Esophagus squamous epithelium (tissue), 4 donors: ENCODE measurements at regions not wholly inside any gene's neighbourhood (a gene's known extent, or its start where the extent isn't known, plus 50 kb on each side); places are given as distances from the start of the nearest gene placed in this dataset.

Source experiments
- POLR2A ChIP-seq, 4 donors: fragments of 450-650 bp; IDR thresholded peaks; one replicate each; pipeline ENCODE4 v1.6.1; 2017; ENCODE audit warnings: antibody characterized with exemption in 4 of 4, mild to moderate bottlenecking in 4 of 4, moderate library complexity in 3 of 4
- TF ChIP-seq, protein P1 (sequence below), 6 experiments: fragments of 450-650 bp in 4 of 6; fragments of 200-600 bp in 2 of 6; sonication (generic) in 2 of 6; IDR thresholded peaks; one replicate each; pipeline ENCODE4 v1.5.1; 2016 to 2019; ENCODE audit warnings: antibody characterized with exemption in 6 of 6, mild to moderate bottlenecking in 4 of 6, moderate library complexity in 4 of 6

DNA sequence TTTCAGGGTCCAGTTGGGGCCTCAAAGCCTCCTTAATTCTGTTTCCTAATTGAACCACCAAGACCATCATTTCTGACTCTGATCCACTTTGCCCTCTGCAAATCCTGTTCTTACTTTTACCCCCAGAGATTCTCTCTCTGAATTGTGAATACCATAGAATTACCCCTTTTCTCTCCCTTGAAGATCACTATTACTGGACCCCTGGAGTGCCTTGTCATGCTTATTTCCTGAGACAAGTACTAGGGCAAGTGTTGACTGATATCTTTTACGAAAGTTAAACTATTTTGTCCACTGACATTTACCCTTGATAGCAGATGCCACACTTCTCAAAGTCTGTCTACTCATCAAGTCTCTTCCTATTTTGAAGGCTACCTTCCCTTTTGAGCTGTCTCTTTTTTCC lies 246.9 kb upstream of the PTGER4 start:
- TF ChIP-seq, protein P1, sequence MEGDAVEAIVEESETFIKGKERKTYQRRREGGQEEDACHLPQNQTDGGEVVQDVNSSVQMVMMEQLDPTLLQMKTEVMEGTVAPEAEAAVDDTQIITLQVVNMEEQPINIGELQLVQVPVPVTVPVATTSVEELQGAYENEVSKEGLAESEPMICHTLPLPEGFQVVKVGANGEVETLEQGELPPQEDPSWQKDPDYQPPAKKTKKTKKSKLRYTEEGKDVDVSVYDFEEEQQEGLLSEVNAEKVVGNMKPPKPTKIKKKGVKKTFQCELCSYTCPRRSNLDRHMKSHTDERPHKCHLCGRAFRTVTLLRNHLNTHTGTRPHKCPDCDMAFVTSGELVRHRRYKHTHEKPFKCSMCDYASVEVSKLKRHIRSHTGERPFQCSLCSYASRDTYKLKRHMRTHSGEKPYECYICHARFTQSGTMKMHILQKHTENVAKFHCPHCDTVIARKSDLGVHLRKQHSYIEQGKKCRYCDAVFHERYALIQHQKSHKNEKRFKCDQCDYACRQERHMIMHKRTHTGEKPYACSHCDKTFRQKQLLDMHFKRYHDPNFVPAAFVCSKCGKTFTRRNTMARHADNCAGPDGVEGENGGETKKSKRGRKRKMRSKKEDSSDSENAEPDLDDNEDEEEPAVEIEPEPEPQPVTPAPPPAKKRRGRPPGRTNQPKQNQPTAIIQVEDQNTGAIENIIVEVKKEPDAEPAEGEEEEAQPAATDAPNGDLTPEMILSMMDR (IDR thresholded peaks at IDR 0.05) = no peak
- TF ChIP-seq POLR2A (IDR thresholded peaks at IDR 0.05) = no peak
